HCT116 (cell line): ENCODE measurements at regions not wholly inside any gene's neighbourhood (a gene's known extent, or its start where the extent isn't known, plus 50 kb on each side); places are given as distances from the start of the nearest gene placed in this dataset.

Source experiments
- ATAC-seq: fragments of 200-7000 bp; cut with Tn5 transposase; 2 replicates; pipeline ENCODE4 v1.9.1; 2020; ENCODE audit warnings: mild to moderate bottlenecking, moderate library complexity
- BruUV-seq: library from RNA; stranded (reverse); fragments of 400-500 nt; replicated peaks from 2 replicates; lab custom pipeline; 2021; lab: Mats Ljungman, UMichigan
- CTCF ChIA-PET: fragments of 300-600 bp; sonication (Branson Sonifier 250); formaldehyde crosslinking; loops from one replicate; lab custom pipeline; 2021; ENCODE audit warnings: antibody characterized with exemption; lab: Charles Lee
- POLR2A ChIA-PET: fragments of 300-600, 350-600 bp; sonication (Branson Sonifier 250); formaldehyde crosslinking; loops from one replicate; lab custom pipeline; 2021; ENCODE audit warnings: antibody characterized with exemption; lab: Charles Lee
- RAD21 ChIA-PET, 2 experiments: fragments of 300-600 bp; sonication (Branson Sonifier 250); formaldehyde crosslinking; loops; one replicate each; lab custom pipeline; 2023; ENCODE audit warnings: low total read pairs in 2 of 2; ENCODE audit not compliant: uncharacterized antibody in 2 of 2, unreplicated experiment in 2 of 2, low non-redundant PET in 1 of 2; lab: Charles Lee
- DNase-seq: peaks from one replicate; pipeline ENCODE4 v3.0.0-alpha.2; 2010; ENCODE audit warnings: low read depth, low spot score
- H2AFZ ChIP-seq: fragments of 200-600 bp; shearing (Covaris generic), sonication (generic); 2 replicates; pipeline ENCODE4 v1.6.1; 2017; ENCODE audit warnings: low read depth, mixed run types, mixed read lengths, antibody characterized with exemption, low read length; ENCODE audit not compliant: poor library complexity, severe bottlenecking
- H3K27ac ChIP-seq: 2 replicates; pipeline ENCODE4 v1.5.1; 2012; ENCODE audit warnings: low read depth, low read length
- H3K27me3 ChIP-seq: fragments of 200-600 bp; sonication (generic); 2 replicates; pipeline ENCODE4 v1.6.1; 2016; ENCODE audit warnings: mixed run types, low read length, mixed read lengths; ENCODE audit not compliant: insufficient read depth
- H3K36me3 ChIP-seq, 2 experiments: fragments of 200-500 bp in 1 of 2; fragments of 200-600 bp in 1 of 2; sonication (Bioruptor generic) in 1 of 2; sonication (generic) in 1 of 2; 2 replicates each; pipeline versions ENCODE4 v1.5.1 to v1.6.1; 2014 to 2016; ENCODE audit warnings: low read length in 2 of 2, inconsistent platforms in 1 of 2, mixed read lengths in 1 of 2, mixed run types in 1 of 2; ENCODE audit not compliant: insufficient read depth in 2 of 2, control insufficient read depth in 1 of 2
- H3K4me1 ChIP-seq, 2 experiments: fragments of 200-600 bp in 1 of 2; sonication (generic) in 1 of 2; 2 replicates each; pipeline versions ENCODE4 v1.5.1 to v1.6.1; 2012 to 2017; ENCODE audit warnings: low read length in 2 of 2, inconsistent platforms in 1 of 2, mild to moderate bottlenecking in 1 of 2, mixed read lengths in 1 of 2, mixed run types in 1 of 2, moderate library complexity in 1 of 2; ENCODE audit not compliant: insufficient read depth in 2 of 2, control insufficient read depth in 1 of 2
- H3K4me2 ChIP-seq: fragments of 200-600 bp; sonication (generic); 2 replicates; pipeline ENCODE4 v1.6.1; 2017; ENCODE audit warnings: mixed run types, low read length, mixed read lengths
- H3K4me3 ChIP-seq, 2 experiments: fragments of 200-600 bp in 1 of 2; sonication (generic) in 1 of 2; replicated peaks in 1 of 2; 2 replicates each; pipeline ENCODE4 v1.5.1; 2011 to 2016; ENCODE audit warnings: low read length in 2 of 2, control low read depth in 1 of 2, low read depth in 1 of 2, mild to moderate bottlenecking in 1 of 2, mixed read lengths in 1 of 2, mixed run types in 1 of 2
- H3K79me2 ChIP-seq: fragments of 200-600 bp; sonication (generic); 2 replicates; pipeline ENCODE4 v1.6.1; 2017; ENCODE audit warnings: mild to moderate bottlenecking, mixed run types, low read length, moderate library complexity, mixed read lengths; ENCODE audit not compliant: insufficient read depth
- H3K9ac ChIP-seq: fragments of 200-600 bp; sonication (generic); 2 replicates; pipeline ENCODE4 v1.6.1; 2016; ENCODE audit warnings: low read length, mixed read lengths
- H3K9me2 ChIP-seq: fragments of 200-600 bp; sonication (generic), shearing (Covaris generic); 2 replicates; pipeline ENCODE4 v1.6.1; 2017; ENCODE audit warnings: mixed run types, mild to moderate bottlenecking, moderate library complexity; ENCODE audit not compliant: insufficient read depth
- H3K9me3 ChIP-seq, 2 experiments: fragments of 200-500 bp in 1 of 2; fragments of 200-600 bp in 1 of 2; sonication (Bioruptor generic) in 1 of 2; sonication (generic) in 1 of 2; 2 replicates each; pipeline ENCODE4 v1.6.1; 2014 to 2017; ENCODE audit warnings: low read length in 2 of 2, mixed read lengths in 2 of 2, inconsistent platforms in 1 of 2, low read depth in 1 of 2, mild to moderate bottlenecking in 1 of 2, mixed run types in 1 of 2, moderate library complexity in 1 of 2; ENCODE audit not compliant: control insufficient read depth in 1 of 2, insufficient read depth in 1 of 2
- H4K20me1 ChIP-seq: fragments of 200-600 bp; sonication (generic), shearing (Covaris generic); 2 replicates; pipeline ENCODE4 v1.6.1; 2017; ENCODE audit warnings: mixed run types, mild to moderate bottlenecking, moderate library complexity; ENCODE audit not compliant: insufficient read depth
- CBX3 ChIP-seq: IDR thresholded peaks from 2 replicates; pipeline ENCODE4 v1.6.1; 2012; ENCODE audit warnings: low read depth
- CEBPB ChIP-seq: IDR thresholded peaks from 2 replicates; pipeline ENCODE4 v1.6.1; 2012; ENCODE audit warnings: low read depth
- EGR1 ChIP-seq: IDR thresholded peaks from 2 replicates; pipeline ENCODE4 v1.6.1; 2012; ENCODE audit warnings: low read depth
- ELF1 ChIP-seq: IDR thresholded peaks from 2 replicates; pipeline ENCODE4 v1.6.1; 2012; ENCODE audit warnings: low read depth, borderline replicate concordance
- EZH2 ChIP-seq: fragments of 200-600 bp; sonication (generic); IDR thresholded peaks from 2 replicates; pipeline ENCODE4 v1.6.1; 2017; ENCODE audit warnings: antibody characterized with exemption, mixed run types
- EZH2phosphoT487 ChIP-seq: fragments of 200-600 bp; IDR thresholded peaks from 2 replicates; pipeline ENCODE4 v1.6.1; 2018; ENCODE audit warnings: antibody characterized with exemption, borderline replicate concordance
- FOSL1 ChIP-seq: IDR thresholded peaks from 2 replicates; pipeline ENCODE4 v1.6.1; 2012; ENCODE audit warnings: low read depth
- JUND ChIP-seq: IDR thresholded peaks from 2 replicates; pipeline ENCODE4 v1.6.1; 2012
- POLR2A ChIP-seq: IDR thresholded peaks from 2 replicates; pipeline ENCODE4 v1.7.0; 2011; ENCODE audit warnings: borderline replicate concordance; ENCODE audit not compliant: insufficient read depth, insufficient read length; ENCODE audit errors: extremely low read depth
- POLR2AphosphoS5 ChIP-seq: IDR thresholded peaks from 2 replicates; pipeline ENCODE4 v1.6.1; 2011; ENCODE audit warnings: mild to moderate bottlenecking, low read depth, low read length, moderate library complexity
- RAD21 ChIP-seq: IDR thresholded peaks from 2 replicates; pipeline ENCODE4 v1.6.1; 2012; ENCODE audit warnings: low read depth, mild to moderate bottlenecking
- SIN3A ChIP-seq: IDR thresholded peaks from 2 replicates; pipeline ENCODE4 v1.6.1; 2012; ENCODE audit warnings: low read depth
- SP1 ChIP-seq: IDR thresholded peaks from 2 replicates; pipeline ENCODE4 v1.6.1; 2012; ENCODE audit warnings: low read depth
- SRF ChIP-seq: IDR thresholded peaks from 2 replicates; pipeline ENCODE4 v1.6.1; 2012; ENCODE audit warnings: low read depth
- TCF7L2 ChIP-seq: IDR thresholded peaks from 2 replicates; pipeline ENCODE4 v1.7.0; 2011; ENCODE audit warnings: borderline replicate concordance, inconsistent platforms; ENCODE audit not compliant: insufficient read depth, insufficient read length; ENCODE audit errors: extremely low read depth
- ZFX ChIP-seq: fragments of 450-650 bp; IDR thresholded peaks from 2 replicates; pipeline ENCODE4 v1.6.1; 2017
- ZNF274 ChIP-seq: fragments of 200-500 bp; sonication (Bioruptor generic); IDR thresholded peaks from 2 replicates; pipeline ENCODE4 v1.6.1; 2014; ENCODE audit warnings: mild to moderate bottlenecking, low read depth, low read length, inconsistent platforms
- intact Hi-C: fragments of 100-400 bp; cut with micrococcal nuclease; formaldehyde crosslinking; loops from 2 replicates; pipeline ENCODE4 v1.10.0; 2022
- TF ChIP-seq, protein P1 (sequence below), 3 experiments: fragments of 200-600 bp in 1 of 3; sonication (generic) in 1 of 3; IDR thresholded peaks in 2 of 3; conservative IDR thresholded peaks in 1 of 3; 2 replicates each; pipeline ENCODE4 v1.5.1; 2012 to 2017; ENCODE audit warnings: low read depth in 2 of 3, low read length in 2 of 3, antibody characterized with exemption in 1 of 3, borderline replicate concordance in 1 of 3, control low read depth in 1 of 3, mild to moderate bottlenecking in 1 of 3, mixed read lengths in 1 of 3, mixed run types in 1 of 3, moderate library complexity in 1 of 3; ENCODE audit not compliant: insufficient read depth in 1 of 3
- TF ChIP-seq, protein P2 (sequence below): IDR thresholded peaks from 2 replicates; pipeline ENCODE4 v1.6.1; 2012

DNA sequence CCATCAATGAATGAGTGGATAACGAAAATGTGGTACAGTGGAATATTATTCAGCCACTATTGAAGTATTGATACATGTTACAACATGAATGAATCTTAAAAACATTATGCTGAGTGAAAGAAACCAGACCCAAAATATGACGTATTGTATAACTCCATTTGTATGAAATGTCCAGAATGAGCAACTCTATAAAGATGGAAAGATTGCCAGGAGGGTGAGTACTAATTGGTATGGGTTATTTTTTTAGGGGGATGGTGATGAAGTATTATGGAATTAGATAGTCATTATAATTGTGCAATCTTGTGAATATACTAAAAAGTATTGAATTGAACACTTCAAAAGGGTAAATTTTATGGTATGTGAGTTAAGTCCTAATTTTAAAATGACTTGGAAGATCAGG, 278.6 kb downstream of the SIPA1L2 start:
- DNase-seq (no peak), ATAC-seq (no peak)
- ChIA-PET RAD21 (no interaction called here), CTCF (no interaction called here), POLR2A (no interaction called here)
- Histone ChIP-seq H3K27ac (no peak overlapping the region), H3K4me1 (no peaks in the 10 kb centered on the region), H3K27me3 (peaks cover 6% of the 10 kb centered on the region; the same call in 1 of the 2 replicates), H4K20me1 (no peaks in the 10 kb centered on the region), H3K4me2 (no peak overlapping the region), H3K4me3 (no peak overlapping the region), H3K36me3 (no peaks in the 10 kb centered on the region), H2AFZ (no peak overlapping the region), H3K9me2 (no peaks in the 10 kb centered on the region), H3K79me2 (no peaks in the 10 kb centered on the region)
- TF ChIP-seq, protein P1, sequence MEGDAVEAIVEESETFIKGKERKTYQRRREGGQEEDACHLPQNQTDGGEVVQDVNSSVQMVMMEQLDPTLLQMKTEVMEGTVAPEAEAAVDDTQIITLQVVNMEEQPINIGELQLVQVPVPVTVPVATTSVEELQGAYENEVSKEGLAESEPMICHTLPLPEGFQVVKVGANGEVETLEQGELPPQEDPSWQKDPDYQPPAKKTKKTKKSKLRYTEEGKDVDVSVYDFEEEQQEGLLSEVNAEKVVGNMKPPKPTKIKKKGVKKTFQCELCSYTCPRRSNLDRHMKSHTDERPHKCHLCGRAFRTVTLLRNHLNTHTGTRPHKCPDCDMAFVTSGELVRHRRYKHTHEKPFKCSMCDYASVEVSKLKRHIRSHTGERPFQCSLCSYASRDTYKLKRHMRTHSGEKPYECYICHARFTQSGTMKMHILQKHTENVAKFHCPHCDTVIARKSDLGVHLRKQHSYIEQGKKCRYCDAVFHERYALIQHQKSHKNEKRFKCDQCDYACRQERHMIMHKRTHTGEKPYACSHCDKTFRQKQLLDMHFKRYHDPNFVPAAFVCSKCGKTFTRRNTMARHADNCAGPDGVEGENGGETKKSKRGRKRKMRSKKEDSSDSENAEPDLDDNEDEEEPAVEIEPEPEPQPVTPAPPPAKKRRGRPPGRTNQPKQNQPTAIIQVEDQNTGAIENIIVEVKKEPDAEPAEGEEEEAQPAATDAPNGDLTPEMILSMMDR (IDR thresholded peaks at IDR 0.05 in 2 of 3, conservative IDR thresholded peaks at IDR 0.05 in 1 of 3; ENCODE audit: borderline replicate concordance in 1 of 3, insufficient read depth in 1 of 3, low read depth in 2 of 3, low read length in 2 of 3): no peak
- TF ChIP-seq CBX3 (no peak), EGR1 (no peak), ZFX (no peak)
- TF ChIP-seq, all 23 proteins: peak for 0
- intact Hi-C loops: no loop called here
- Histone ChIP-seq H3K9ac (no peak overlapping the region), H3K9me3 (no peaks in the 10 kb centered on the region)
- no TSS peak for BruUV-seq

DNA sequence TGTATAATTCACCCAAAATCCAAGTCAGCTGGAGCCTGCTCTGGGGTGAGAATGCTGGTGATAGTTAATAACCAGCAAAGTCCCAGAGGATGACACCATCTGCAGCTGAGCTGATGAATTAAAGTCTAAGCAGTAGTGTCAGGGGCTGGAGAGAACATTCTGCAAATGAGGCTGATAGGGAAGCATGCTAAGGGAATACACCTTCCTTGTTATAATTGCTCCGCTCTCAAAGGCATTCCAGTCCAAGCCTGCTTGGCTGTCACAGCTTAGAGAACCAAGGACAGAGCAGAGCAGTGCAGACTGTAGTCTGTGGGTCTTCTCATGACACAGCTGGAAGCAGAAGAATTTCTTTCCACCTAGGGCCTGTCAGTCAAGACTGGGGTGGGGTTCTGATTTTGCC, 283.1 kb downstream of the SIPA1L2 start:
- H3K36me3 ChIP-seq: no peaks in the 10 kb centered on the region
- TF ChIP-seq POLR2A (no peak), CBX3 (no peak), JUND (no peak), SIN3A (no peak), CEBPB (no peak), SRF (no peak), EGR1 (no peak), TCF7L2 (no peak), EZH2phosphoT487 (no peak), SP1 (no peak), ELF1 (no peak), EZH2 (no peak), POLR2AphosphoS5 (no peak), RAD21 (no peak), FOSL1 (no peak), ZFX (no peak), ZNF274 (no peak)
- TF ChIP-seq, protein P2, sequence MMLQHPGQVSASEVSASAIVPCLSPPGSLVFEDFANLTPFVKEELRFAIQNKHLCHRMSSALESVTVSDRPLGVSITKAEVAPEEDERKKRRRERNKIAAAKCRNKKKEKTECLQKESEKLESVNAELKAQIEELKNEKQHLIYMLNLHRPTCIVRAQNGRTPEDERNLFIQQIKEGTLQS: no peak
- TF ChIP-seq, all 23 proteins: peak for 0
- ChIA-PET RAD21 (no interaction called here), CTCF (no interaction called here), POLR2A (no interaction called here)
- H3K9me2 ChIP-seq: no peaks in the 10 kb centered on the region
- no peak overlapping the region for H2AFZ ChIP-seq
- no TSS peak for BruUV-seq
- intact Hi-C loops: no loop called here
- H3K27me3 ChIP-seq: no peaks in the 10 kb centered on the region
- H3K9ac ChIP-seq: no peak overlapping the region
- ATAC-seq (no peak), DNase-seq (no peak)
- no peak overlapping the region for H3K4me2 ChIP-seq
- H3K9me3 ChIP-seq: no peaks in the 10 kb centered on the region
- no peaks in the 10 kb centered on the region for H3K79me2 ChIP-seq
- H3K4me1 ChIP-seq: no peaks in the 10 kb centered on the region
- no peaks in the 10 kb centered on the region for H4K20me1 ChIP-seq
- no peak overlapping the region for H3K4me3 ChIP-seq
- H3K27ac ChIP-seq: no peak overlapping the region
